RKO (cell line): ENCODE measurements at regions not wholly inside any gene's neighbourhood (a gene's known extent, or its start where the extent isn't known, plus 50 kb on each side); places are given as distances from the start of the nearest gene placed in this dataset.

ENCODE experiments used
- DNase-seq: peaks from one replicate; pipeline ENCODE4 v3.0.0-alpha.2; 2016; ENCODE audit warnings: low spot score

DNA sequence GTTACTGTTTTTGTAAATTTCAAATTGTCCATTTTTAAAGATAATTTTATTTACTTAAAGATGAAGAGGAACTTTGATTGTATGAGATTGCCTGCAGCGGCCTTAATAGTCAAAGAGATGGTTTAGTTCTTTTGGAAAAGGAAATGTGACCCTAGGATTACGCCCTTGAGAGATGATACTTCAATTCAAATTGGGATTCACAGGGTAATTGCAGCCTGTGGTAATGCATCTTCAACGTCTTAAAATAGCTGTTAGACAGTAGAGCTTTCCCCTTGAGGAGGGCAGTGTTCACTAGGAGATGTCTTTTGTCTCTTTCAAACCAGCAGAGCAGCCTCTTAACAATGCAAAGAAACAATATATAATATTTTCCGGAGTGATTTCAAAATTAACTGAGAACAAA, 127.1 kb downstream of the TAF11L14 start:
- DNase-seq, result no peak

DNA sequence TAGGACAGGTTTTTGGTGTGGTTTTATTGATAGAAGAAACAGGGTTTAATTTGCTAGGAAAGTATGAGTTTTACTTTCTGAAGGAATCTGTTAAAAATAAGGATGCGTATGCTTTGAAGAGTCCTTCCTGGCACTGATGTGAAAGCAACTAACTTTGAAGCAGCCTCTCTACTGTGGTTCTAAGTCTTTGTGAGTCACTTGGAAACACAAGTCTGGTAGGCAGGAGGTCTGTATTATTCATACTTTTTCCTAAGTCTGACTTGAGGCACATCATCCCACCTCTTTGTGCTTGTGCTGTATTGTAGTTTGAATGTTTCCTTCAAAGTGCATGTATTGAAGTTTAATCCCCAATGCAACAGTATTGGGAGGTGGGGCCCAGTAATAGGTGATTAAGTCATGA, 129.0 kb downstream of the TAF11L14 start:
- DNase-seq, result no peak

DNA sequence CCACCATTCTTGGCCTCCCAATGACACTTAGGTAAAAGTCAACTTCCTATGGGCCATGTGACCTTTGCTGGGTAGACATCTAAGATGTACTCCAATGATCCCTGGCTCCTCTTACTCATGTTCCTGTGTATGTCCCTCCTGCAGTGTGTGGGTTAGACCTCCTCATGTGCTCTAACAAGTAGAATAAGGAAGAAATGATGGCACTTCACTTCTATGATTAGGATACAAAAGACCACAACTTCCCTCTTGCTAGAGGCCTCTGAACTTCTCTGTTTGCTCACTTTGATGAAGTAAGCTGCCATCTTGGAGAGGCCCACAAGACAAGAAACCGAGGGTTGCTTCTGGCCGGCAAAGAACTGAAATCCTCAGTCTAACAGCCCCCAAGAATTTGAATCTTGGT, 131.8 kb downstream of the TAF11L14 start:
- DNase-seq, result no peak

DNA sequence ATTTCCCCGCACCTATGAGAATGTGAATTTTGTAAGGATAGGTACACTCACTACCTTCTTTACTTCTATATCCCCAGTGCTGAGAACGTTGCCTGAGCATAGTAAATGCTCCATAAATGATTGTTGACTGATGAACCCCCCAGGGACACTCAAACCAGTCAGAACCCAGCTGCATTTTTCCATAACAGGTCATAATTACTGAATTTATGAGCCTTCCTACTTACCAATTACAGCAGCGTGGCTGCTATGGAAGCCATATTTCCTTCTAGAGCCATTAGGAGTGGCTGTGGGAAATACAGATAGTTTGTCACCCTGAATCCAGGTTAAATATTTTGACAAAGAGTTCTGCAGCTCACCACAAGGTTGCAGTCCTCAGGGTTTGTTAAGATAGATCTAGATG, 135.0 kb downstream of the TAF11L14 start:
- DNase-seq, result no peak

DNA sequence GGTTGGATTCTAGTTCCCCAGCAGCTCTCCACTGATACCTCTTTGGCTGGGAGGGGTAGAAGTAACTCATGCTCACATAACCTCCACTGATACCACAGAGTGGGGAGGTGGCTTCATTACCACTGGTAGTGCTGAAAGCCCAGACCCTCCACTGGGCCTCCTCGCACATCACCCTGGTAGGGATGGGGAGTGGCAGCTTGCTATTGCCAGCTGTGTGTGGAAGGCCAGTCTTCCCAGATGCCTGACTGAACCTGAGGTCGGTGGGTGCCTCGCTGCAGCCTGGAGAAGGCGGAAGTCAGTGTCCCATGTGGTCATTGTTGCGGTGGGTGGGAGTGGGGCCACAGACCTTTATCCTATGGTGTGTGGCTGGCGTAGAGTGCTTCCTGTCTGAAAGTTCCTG, 138.0 kb downstream of the TAF11L14 start:
- no peak for DNase-seq

DNA sequence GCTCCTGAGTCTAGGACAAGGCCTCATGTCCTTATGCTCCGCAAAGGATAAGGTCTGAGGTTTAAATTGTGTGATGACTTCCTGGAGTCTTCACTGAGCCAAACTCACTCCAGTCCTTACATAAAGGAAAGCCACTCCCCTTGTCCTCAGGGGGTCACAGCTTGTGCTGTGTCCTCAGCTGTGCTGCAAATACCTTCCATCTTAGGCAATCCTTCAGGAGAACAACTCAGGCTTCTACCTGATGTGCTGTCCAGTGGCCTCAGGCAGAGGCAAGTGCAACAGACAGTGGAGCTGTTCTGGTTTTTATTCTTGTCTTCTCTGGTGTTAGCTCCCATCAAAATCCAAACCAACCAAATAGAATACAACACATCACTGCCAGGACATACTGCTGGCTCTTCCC, 151.5 kb downstream of the TAF11L14 start:
- no peak for DNase-seq

DNA sequence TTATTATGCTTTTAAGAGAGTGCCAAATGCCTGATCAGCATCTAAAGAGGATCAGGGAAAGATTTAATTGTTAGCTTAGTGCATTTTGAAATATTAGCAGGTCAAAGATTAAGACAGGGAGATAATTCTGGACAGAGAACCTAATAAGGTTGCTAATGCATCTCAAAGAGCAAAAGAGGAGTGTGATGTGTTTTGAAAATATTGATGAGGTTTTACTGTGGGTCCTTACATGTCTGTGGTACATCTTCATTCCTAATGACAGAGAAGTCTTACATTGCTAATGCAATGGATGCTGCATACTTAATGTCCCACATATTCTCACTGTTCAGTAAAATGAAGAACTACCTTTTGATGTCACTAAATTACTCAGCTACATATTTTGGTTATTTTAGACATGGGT, 154.1 kb downstream of the TAF11L14 start:
- no peak for DNase-seq

DNA sequence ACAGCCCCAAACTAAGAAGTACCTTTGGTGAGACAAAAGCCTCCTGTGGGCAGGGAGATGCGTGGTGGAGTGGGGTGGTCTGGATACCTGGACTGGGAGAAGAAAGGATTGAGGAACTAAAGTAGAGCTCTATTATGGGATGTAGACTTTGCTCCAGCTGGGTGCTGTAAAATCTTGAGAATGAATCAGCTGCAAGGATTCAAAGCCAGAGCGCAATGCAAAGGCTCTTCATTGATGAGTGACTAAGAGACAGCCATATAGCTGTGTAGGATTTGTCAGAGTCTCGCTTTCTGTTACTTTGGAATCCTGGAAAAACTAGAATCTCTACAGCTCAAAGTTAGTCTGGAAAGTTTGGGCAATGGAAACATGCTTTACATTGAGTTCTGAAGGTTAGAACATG, 159.9 kb downstream of the TAF11L14 start:
- DNase-seq, result no peak

DNA sequence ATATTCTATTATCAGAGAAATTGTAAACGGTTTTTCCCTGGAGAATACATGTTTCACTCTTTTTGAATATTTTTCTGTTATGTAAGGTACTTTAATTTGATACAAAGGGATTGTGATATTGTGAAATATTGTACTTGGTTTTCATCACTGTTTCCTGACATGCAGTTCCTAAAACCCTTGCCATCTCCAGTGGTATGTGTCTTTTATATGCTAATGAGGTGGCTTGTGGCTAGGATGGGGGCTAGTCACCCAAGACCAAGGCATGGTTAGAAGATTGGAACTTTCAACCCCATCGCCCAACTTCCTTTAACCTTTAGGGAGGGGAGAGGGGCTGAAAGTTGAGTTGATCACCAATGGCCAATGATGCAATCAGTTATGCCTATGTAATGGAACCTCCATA, 160.6 kb downstream of the TAF11L14 start:
- DNase-seq, result no peak

- DNase-seq, result no peak
Measured at GRCh38 chr5:17796142-17796541, 161.9 kb downstream of the TAF11L14 start.

GRCh38 chr5:17796757-17797396, 162.6 kb downstream of the TAF11L14 start:
- no peak for DNase-seq

GRCh38 chr5:17799521-17799920, 165.3 kb downstream of the TAF11L14 start:
- DNase-seq, result no peak

DNA sequence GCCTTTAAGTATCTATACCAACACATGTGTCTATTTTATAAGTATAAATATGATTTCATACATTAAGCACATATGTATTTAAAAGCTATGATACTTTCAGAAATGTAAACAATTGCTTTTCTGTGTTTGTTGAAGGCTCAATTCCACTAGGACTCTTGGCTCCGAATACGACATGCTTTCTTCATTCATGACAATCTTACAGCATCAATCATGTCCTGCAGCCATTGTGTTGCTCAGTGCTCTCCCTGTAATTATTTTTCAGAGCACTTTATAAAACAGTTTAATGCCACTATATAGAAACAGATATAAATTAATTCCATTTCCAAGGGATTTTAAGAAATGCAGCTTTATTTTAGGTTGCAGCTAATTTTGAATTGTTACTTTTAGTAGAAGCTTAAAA, 167.3 kb downstream of the TAF11L14 start:
- DNase-seq, result no peak

- no peak for DNase-seq
Measured at GRCh38 chr5:17802256-17802655, 168.0 kb downstream of the TAF11L14 start.

DNA sequence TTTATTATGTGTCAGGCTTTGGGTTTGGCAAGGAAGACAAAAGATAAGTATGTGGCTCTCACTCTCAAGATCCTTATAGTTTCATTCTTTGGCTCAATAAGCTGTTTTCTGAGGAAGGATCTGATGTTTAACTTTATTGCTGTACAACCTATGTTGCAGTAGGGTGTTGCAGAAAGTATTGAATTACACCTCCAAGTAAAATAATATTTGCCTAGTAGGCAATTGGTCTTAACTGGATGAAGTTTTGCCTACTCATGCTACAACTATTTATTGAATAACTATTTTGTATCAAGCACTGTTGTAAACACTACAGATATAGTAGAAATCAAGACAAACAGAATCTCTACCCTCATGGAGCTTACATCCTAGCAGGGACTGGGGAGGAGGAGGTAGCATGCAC, 169.7 kb downstream of the TAF11L14 start:
- no peak for DNase-seq

- DNase-seq, result no peak
Measured at GRCh38 chr5:17805227-17805825, 171.1 kb downstream of the TAF11L14 start.

DNA sequence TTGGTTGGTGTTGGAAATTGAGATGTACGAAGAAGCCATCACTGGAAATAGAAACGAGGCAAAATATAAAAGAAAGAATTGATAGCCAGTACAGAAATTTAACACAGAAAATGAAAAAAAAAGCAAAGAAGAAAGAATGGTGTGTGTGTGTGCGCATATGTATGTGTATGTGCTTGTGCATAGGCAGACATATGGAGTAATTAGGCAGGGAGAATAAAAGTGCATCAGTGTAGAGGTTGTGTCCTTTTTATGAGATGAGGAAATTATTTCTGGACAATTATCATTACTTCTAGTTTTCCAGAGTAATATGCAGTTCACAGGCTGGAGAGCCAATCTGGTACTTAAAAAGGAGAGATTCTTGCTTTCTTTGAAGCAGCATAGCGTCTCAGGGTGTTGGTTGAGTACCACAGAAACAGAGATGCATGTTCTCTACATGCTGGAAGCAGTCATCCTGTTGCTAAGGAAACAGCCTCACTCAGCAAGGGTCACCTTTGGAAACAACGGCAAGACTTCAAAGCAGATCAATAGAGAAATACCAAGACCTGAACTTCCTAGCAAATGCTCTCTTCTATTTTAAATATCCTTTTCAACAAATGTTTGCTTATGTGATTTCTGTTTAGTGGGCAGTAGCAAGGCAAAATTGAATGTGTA, 172.7 kb downstream of the TAF11L14 start:
- no peak for DNase-seq

GRCh38 chr5:17808566-17808965, 174.3 kb downstream of the TAF11L14 start:
- DNase-seq, result no peak

DNA sequence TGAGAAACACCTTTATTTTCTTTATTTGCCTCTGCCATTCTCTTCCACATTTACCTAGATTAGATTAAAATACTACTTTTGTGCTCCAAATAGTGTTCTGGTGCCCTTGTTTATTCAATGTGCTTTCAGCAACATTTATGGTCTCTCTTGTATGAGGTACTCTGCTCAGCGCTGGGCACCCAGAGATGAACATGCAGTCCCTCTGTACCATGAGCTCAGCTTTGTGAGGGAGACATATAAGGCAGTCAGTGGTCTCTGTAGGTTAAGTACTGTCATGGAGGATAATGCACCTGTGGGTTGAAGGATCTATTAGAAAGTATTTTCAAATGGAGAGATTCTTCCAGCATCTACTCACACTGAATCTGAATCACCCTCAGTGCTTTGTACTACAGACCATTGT, 176.5 kb downstream of the TAF11L14 start:
- DNase-seq, result no peak

DNA sequence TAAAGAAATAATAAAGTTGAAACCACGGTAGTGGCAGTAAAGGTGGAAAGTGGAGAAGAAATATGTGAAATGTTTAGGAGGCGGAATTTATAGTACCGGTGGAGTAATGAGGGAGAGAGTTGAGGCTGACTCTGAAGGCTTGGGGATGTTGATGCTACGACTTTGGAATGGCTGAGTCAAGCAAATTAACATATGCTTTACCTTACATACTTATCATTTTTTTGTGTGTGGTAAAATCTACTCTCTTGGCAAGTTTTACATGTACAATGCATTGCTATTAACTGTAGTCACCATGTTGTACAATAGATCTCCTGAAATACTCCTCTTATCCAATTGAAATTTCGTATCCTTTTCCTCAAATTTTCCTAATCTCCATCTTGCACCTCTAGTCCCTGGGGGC, 179.0 kb downstream of the TAF11L14 start:
- no peak for DNase-seq

GRCh38 chr5:17816505-17816904, 182.2 kb downstream of the TAF11L14 start:
- no peak for DNase-seq

GRCh38 chr5:17816944-17817343, 182.7 kb downstream of the TAF11L14 start:
- DNase-seq, result no peak

DNA sequence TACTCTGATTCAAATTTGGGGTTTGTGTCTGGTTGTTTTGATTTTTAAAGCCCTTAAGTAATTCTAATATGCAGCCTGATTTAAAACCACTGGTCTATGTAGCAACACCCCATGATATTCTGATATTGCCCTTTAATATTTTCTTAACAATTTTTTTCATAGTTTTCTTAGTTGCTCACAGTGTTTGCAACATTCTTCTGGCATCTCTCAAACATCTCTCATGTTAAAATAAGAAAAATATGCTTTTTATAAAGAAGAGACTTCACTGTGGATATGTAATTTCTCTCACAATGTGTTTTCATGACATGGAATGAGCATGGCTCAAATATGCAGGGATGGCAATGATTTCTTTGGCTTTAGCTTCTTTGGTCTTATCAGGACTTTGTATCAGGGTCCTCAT, 183.7 kb downstream of the TAF11L14 start:
- no peak for DNase-seq

DNA sequence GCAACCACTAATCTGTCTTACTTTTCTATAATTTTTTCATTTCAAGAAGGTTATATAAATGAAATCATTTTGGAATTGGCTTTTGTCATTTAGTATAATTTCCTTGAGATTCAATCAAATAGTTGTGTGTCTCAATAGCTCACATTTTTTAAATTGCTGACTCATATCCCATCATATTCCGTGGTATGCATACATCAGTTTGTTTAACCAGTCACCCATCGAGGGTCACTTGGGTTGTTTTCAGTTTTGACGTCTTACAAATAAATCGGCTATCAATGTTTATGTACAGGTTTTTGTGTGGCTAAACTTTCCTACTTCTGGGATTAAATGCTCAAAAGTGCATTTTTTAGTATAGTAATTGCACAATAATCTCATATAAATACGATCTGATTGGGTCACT, 185.5 kb downstream of the TAF11L14 start:
- no peak for DNase-seq
